Mesothelial cell of epicardium (in vitro differentiated cells): ENCODE measurements at regions not wholly inside any gene's neighbourhood (a gene's known extent, or its start where the extent isn't known, plus 50 kb on each side); places are given as distances from the start of the nearest gene placed in this dataset.
"Not testable (repeated sequence)": the region's sequence is repeated elsewhere in the genome, so short reads cannot be mapped to it uniquely, and the experiment has no call there.

Source experiments
- DNase-seq, 2 experiments: peaks; one replicate each; pipeline ENCODE4 v3.0.0; 2021; ENCODE audit warnings: low spot score in 2 of 2; ENCODE audit not compliant: unreplicated experiment in 2 of 2
- H3K27ac Mint-ChIP-seq: 2 replicates; pipeline ENCODE4 v1.8.0; 2021; ENCODE audit warnings: mixed read lengths
- H3K27me3 Mint-ChIP-seq: 2 replicates; pipeline ENCODE4 v1.8.0; 2021; ENCODE audit warnings: low read depth, mixed read lengths
- H3K36me3 Mint-ChIP-seq: 2 replicates; pipeline ENCODE4 v1.8.0; 2021; ENCODE audit warnings: mixed read lengths
- H3K4me1 Mint-ChIP-seq: 2 replicates; pipeline ENCODE4 v1.8.0; 2021; ENCODE audit warnings: mixed read lengths
- H3K4me3 Mint-ChIP-seq: 2 replicates; pipeline ENCODE4 v1.8.0; 2021; ENCODE audit warnings: mild to moderate bottlenecking, moderate library complexity, mixed read lengths
- H3K9me3 Mint-ChIP-seq: 2 replicates; pipeline ENCODE4 v1.8.0; 2021; ENCODE audit warnings: mixed read lengths
- TF ChIP-seq, protein P1 (sequence below): fragments of 200-600 bp; sonication (generic); IDR thresholded peaks from one replicate; pipeline ENCODE4 v1.5.0; 2021; ENCODE audit warnings: antibody characterized with exemption; ENCODE audit not compliant: unreplicated experiment

DNA sequence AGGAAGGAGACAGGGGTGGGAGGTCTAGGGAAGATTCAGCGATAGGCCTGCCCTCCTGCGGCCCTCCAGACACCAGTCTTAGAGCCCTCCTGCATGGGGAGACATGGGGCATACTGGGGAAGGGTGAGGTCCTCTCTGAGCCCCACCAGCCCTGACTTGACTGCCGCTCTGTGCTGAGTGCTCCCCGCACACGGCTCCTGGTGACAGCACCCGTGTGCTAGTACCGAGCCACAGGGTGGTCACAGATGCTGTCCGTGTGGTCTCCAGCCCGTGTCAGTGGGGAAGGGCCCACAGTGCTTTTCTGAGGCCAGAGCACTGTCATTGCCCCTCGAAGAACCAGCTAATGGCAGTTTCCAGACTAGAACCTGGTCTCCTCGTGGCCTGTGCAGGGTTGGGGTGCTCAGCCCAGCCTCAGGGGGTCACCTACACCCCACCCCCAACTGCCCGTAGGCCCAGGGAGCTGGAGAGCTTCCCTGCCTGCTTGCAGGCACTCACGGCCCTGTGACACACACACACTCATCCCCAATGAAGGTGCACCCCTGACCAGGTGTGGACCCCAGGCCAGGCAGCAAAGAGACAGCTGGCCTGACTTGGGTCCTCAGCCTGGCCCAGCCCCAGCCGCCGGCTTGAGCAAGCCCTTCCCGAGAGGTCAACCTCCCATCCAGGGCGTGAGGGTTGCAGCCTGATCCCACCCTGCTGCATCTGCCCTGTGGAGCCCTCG, 86.0 kb upstream of the RET start:
- Mint-ChIP-seq H3K36me3 (no peaks in the 10 kb centered on the region), H3K27me3 (peaks cover 7% of the 10 kb centered on the region)

DNA sequence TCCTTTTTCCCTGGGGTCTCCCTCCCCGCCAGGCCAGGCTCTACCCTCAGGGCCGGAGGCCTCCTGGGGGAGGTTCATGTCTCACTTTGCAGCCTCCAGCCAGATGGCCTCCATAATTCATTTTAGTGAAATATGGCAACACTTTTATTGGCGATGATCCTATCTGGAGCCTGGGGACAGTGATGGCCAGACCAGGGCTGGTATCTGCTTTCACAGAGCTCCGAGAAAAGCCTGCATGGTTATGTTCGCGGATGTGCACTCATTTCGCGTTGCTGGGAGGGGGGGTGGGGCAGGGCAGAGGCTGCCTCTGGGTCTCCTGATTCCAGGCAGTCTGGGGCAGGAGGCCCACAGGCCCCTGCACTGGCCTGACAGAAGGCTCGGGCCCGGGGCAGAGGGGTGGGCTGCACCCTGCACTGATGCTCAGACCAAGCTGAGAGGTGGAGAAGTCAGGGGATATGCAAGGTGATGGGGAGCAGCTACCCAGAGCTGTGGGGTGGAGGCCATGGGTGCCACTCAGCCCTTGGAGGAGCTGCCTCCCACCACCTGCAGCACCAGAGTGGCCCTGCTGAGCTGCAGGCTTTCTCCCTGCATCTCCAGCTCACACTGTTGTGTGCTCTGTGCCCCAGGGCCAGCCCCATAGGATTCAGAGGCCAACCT, 85.3 kb upstream of the RET start:
- peaks cover 5% of the 10 kb centered on the region for H3K4me1 Mint-ChIP-seq
- TF ChIP-seq, protein P1, sequence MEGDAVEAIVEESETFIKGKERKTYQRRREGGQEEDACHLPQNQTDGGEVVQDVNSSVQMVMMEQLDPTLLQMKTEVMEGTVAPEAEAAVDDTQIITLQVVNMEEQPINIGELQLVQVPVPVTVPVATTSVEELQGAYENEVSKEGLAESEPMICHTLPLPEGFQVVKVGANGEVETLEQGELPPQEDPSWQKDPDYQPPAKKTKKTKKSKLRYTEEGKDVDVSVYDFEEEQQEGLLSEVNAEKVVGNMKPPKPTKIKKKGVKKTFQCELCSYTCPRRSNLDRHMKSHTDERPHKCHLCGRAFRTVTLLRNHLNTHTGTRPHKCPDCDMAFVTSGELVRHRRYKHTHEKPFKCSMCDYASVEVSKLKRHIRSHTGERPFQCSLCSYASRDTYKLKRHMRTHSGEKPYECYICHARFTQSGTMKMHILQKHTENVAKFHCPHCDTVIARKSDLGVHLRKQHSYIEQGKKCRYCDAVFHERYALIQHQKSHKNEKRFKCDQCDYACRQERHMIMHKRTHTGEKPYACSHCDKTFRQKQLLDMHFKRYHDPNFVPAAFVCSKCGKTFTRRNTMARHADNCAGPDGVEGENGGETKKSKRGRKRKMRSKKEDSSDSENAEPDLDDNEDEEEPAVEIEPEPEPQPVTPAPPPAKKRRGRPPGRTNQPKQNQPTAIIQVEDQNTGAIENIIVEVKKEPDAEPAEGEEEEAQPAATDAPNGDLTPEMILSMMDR = no peak
- no peaks in the 10 kb centered on the region for H3K9me3 Mint-ChIP-seq

More for the DNA sequence above, 86.0 kb upstream of the RET start:
- DNase-seq = no peak
- TF ChIP-seq, protein P1 = no peak
- H3K27ac Mint-ChIP-seq = no peak overlapping the region
- peaks cover 5% of the 10 kb centered on the region for H3K4me1 Mint-ChIP-seq
- H3K4me3 Mint-ChIP-seq = no peak overlapping the region
- H3K9me3 Mint-ChIP-seq = no peaks in the 10 kb centered on the region

DNA sequence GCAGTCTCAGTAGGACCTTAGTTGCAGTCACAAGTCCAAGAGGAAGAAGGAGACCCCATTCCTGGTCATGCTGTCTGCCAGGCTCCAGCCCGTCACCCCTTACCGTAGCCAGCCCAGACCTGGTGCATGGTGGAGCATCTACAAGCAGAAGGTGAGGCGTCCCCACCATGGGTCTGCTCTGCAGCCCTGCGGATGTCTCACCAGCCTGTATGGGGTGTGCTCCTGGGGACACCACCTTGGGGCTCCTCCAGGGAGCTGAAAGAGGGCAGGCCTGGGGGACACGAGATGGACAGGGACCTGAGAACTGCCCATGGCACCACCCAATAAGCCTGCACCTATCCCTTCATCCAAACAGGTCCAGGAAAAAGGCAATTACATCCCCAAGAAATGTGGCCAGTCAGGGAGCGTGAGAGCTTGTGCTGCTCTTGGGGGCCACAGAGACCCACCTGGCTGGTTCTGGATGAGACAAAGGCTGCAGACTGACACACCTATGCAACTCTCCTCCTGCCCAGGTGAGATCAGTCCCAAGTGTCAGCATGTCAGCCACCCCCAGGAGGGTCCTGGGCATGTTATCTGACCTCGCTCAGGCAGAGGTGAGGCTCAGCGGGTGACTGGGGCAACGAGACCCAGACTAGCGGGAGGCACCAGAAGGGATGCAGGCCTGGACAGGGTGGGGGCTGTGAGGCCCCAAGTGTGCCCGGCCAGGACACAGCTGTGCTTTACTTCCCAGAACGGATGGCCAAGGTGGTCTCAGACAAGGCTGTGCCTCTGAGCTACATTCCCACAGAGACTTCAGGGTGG, 84.5 kb upstream of the RET start:
- Mint-ChIP-seq H3K4me3 (no peak overlapping the region), H3K4me1 (peaks cover 5% of the 10 kb centered on the region)

More for the DNA sequence above, 85.3 kb upstream of the RET start:
- Mint-ChIP-seq H3K27ac (no peak overlapping the region), H3K27me3 (peaks cover 10% of the 10 kb centered on the region), H3K36me3 (no peaks in the 10 kb centered on the region), H3K4me3 (no peak overlapping the region)
- no peak for DNase-seq

DNA sequence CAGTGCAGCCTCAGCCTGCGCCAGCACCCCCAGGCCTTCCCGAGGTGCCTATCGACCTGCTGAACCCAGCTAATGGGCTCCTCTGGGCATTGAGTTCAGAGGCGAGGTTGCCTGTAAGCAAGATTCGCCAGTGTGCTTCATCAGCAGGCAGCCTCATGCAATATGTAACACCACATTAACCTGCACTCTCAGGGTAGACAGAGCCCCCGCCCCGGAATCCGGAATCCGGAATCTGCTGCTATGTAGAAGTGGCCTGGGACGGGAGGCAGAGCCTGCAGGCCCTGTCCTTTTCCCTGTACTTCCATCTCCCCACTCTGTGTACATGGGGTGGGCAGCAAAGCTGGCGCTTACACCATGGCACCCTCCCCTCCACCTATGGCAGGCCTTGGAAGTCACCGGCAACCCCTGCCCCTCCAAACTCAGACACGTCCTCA, 83.9 kb upstream of the RET start:
- DNase-seq = peak in 1 of 2 experiments; percentile 27
- H3K36me3 Mint-ChIP-seq = no peaks in the 10 kb centered on the region
- no peaks in the 10 kb centered on the region for H3K9me3 Mint-ChIP-seq
- TF ChIP-seq, protein P1 = no peak
- no peak overlapping the region for H3K4me3 Mint-ChIP-seq
- peaks cover 5% of the 10 kb centered on the region for H3K4me1 Mint-ChIP-seq
- H3K27me3 Mint-ChIP-seq = peaks cover 10% of the 10 kb centered on the region
- no peak overlapping the region for H3K27ac Mint-ChIP-seq

More for the DNA sequence above, 84.5 kb upstream of the RET start:
- Mint-ChIP-seq H3K27me3 (peaks cover 10% of the 10 kb centered on the region), H3K9me3 (no peaks in the 10 kb centered on the region), H3K27ac (no peak overlapping the region), H3K36me3 (no peaks in the 10 kb centered on the region)
- TF ChIP-seq, protein P1 = no peak
- peak in 1 of 2 experiments; percentile 24 for DNase-seq

DNA sequence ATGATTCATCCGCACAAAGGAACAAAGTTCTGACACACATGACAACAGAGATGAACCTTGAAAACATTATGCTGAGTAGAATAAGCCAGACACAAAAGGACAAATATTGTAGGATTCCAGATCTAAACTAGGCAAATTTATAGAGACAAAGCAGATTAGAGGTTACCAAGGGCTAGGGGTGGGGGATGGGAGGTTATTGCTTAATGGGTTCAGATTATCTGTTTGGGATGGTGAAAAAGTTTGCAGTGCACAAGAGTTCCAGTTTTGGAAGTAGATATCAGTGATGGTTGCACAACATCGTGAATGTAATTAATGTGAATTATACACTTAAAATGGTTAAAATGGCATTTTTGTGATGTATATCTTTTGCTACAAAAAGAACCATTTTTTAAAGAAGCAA, 82.0 kb upstream of the RET start:
- not testable (repeated sequence) for H3K4me3 Mint-ChIP-seq, H3K9me3 Mint-ChIP-seq, H3K27ac Mint-ChIP-seq, DNase-seq, H3K36me3 Mint-ChIP-seq, H3K4me1 Mint-ChIP-seq, H3K27me3 Mint-ChIP-seq
